CD14-positive monocyte (primary cell): ENCODE measurements at regions not wholly inside any gene's neighbourhood (a gene's known extent, or its start where the extent isn't known, plus 50 kb on each side); places are given as distances from the start of the nearest gene placed in this dataset.

Experiments used
- DNase-seq, 3 donors: peaks; one replicate each; pipeline ENCODE4 v3.0.0-alpha.2; 2011 to 2022
- H2AFZ ChIP-seq: 2 replicates; pipeline ENCODE4 v1.6.0; 2012; ENCODE audit warnings: mild to moderate bottlenecking, low read depth, low read length, inconsistent platforms; ENCODE audit not compliant: insufficient read depth, poor library complexity, severe bottlenecking
- H3K27ac ChIP-seq, 2 donors: 1 replicate in 1 of 2; 2 replicates in 1 of 2; pipeline ENCODE4 v1.5.1; 2012 to 2013; ENCODE audit warnings: low read length in 2 of 2, control low read depth in 1 of 2, inconsistent platforms in 1 of 2, low read depth in 1 of 2, mild to moderate bottlenecking in 1 of 2
- H3K27me3 ChIP-seq, 2 donors: one replicate each; pipeline versions ENCODE4 v1.6.0 to v1.6.1; 2011 to 2013; ENCODE audit warnings: low read length in 2 of 2; ENCODE audit not compliant: control insufficient read depth in 2 of 2, insufficient read depth in 2 of 2
- H3K36me3 ChIP-seq, 2 donors: replicated peaks in 1 of 2; 1 replicate in 1 of 2; 2 replicates in 1 of 2; pipeline versions ENCODE4 v1.5.1 to v1.6.1; 2012 to 2013; ENCODE audit warnings: low read length in 2 of 2, control low read depth in 1 of 2, inconsistent platforms in 1 of 2, mild to moderate bottlenecking in 1 of 2; ENCODE audit not compliant: insufficient read depth in 2 of 2, control insufficient read depth in 1 of 2
- H3K4me1 ChIP-seq, 2 donors: 1 replicate in 1 of 2; 2 replicates in 1 of 2; pipeline versions ENCODE4 v1.5.1 to v1.6.1; 2012 to 2013; ENCODE audit warnings: low read length in 2 of 2, control low read depth in 1 of 2, inconsistent platforms in 1 of 2, mild to moderate bottlenecking in 1 of 2, moderate library complexity in 1 of 2; ENCODE audit not compliant: insufficient read depth in 2 of 2, control insufficient read depth in 1 of 2
- H3K4me2 ChIP-seq: replicated peaks from 2 replicates; pipeline ENCODE3; 2012; ENCODE audit warnings: low read length, moderate library complexity, mild to moderate bottlenecking; ENCODE audit not compliant: poor library complexity, severe bottlenecking; ENCODE audit errors: extremely low read depth
- H3K4me3 ChIP-seq, 3 experiments: fragments of 200-600 bp in 1 of 3; sonication (generic) in 1 of 3; replicated peaks in 1 of 3; 1 replicate in 2 of 3; 2 replicates in 1 of 3; pipeline ENCODE4 v1.5.1; 2011 to 2013; ENCODE audit warnings: low read length in 3 of 3, mild to moderate bottlenecking in 3 of 3, control low read depth in 2 of 3, low read depth in 2 of 3, inconsistent platforms in 1 of 3, moderate library complexity in 1 of 3
- H3K79me2 ChIP-seq: 2 replicates; pipeline ENCODE4 v1.6.0; 2012; ENCODE audit warnings: mild to moderate bottlenecking, control low read depth, inconsistent platforms, low read length, moderate library complexity; ENCODE audit not compliant: insufficient read depth
- H3K9ac ChIP-seq: 2 replicates; pipeline ENCODE4 v1.6.0; 2017; ENCODE audit warnings: low read length, mild to moderate bottlenecking; ENCODE audit not compliant: insufficient read depth, poor library complexity, severe bottlenecking
- H3K9me3 ChIP-seq, 2 donors: replicated peaks in 1 of 2; 1 replicate in 1 of 2; 2 replicates in 1 of 2; pipeline versions ENCODE4 v1.5.1 to v1.6.1; 2012 to 2013; ENCODE audit warnings: low read length in 2 of 2, control low read depth in 1 of 2; ENCODE audit not compliant: control insufficient read depth in 1 of 2, insufficient read depth in 1 of 2
- H4K20me1 ChIP-seq: 2 replicates; pipeline ENCODE4 v1.6.0; 2012; ENCODE audit warnings: mild to moderate bottlenecking, low read length, control low read depth, moderate library complexity; ENCODE audit not compliant: insufficient read depth
- H3K27ac Mint-ChIP-seq, 7 donors: one replicate each; pipeline ENCODE4 v1.8.0; 2020; ENCODE audit warnings: mild to moderate bottlenecking in 7 of 7, mixed read lengths in 7 of 7, moderate library complexity in 6 of 7, inconsistent platforms in 2 of 7
- H3K27me3 Mint-ChIP-seq, 3 donors: one replicate each; pipeline ENCODE4 v1.8.0; 2021 to 2022; ENCODE audit warnings: low read depth in 3 of 3, mild to moderate bottlenecking in 3 of 3, mixed read lengths in 3 of 3, moderate library complexity in 3 of 3, inconsistent platforms in 1 of 3
- H3K36me3 Mint-ChIP-seq, 2 donors: one replicate each; pipeline ENCODE4 v1.8.0; 2020; ENCODE audit warnings: mixed read lengths in 2 of 2, inconsistent platforms in 1 of 2, mild to moderate bottlenecking in 1 of 2
- H3K4me1 Mint-ChIP-seq: one replicate; pipeline ENCODE4 v1.8.0; 2020; ENCODE audit warnings: mild to moderate bottlenecking, mixed read lengths
- H3K4me3 Mint-ChIP-seq, 2 donors: one replicate each; pipeline ENCODE4 v1.8.0; 2020; ENCODE audit warnings: mild to moderate bottlenecking in 2 of 2, mixed read lengths in 2 of 2, moderate library complexity in 1 of 2
- H3K9me3 Mint-ChIP-seq, 7 donors: one replicate each; pipeline ENCODE4 v1.8.0; 2020 to 2022; ENCODE audit warnings: mixed read lengths in 7 of 7, mild to moderate bottlenecking in 6 of 7, moderate library complexity in 6 of 7, inconsistent platforms in 2 of 7
- CTCF ChIP-seq: fragments of 200-600 bp; IDR thresholded peaks from one replicate; pipeline ENCODE4 v1.8.0; 2022; ENCODE audit warnings: antibody characterized with exemption, mild to moderate bottlenecking
- WGBS: methylation state at CpG from one replicate; pipeline ENCODE4 v1.1.5; 2013; ENCODE audit warnings: missing lambda C conversion rate; ENCODE audit not compliant: insufficient coverage; 5-methylcytosine and 5-hydroxymethylcytosine counted together
- intact Hi-C, 2 donors: fragments of 100-400 bp; cut with micrococcal nuclease; formaldehyde crosslinking; loops; one replicate each; pipeline versions ENCODE4 v1.15.0 to v1.15.1; 2023

GRCh38 chr5:71886406-71886805 is 167.3 kb downstream of the CARTPT start:
- WGBS = no CpG with 5 or more reads among the region's 2 CpGs
- H3K4me3 ChIP-seq = no peak overlapping the region
- H3K79me2 ChIP-seq = no peaks in the 10 kb centered on the region
- H3K27me3 ChIP-seq = no peaks in the 10 kb centered on the region
- H3K9me3 Mint-ChIP-seq = peaks cover 0 to 12% (median 8%) of the 10 kb centered on the region in 7 donors
- H3K36me3 ChIP-seq = no peaks in the 10 kb centered on the region
- no peak for TF ChIP-seq CTCF
- no peaks in the 10 kb centered on the region for H3K4me1 ChIP-seq
- no peak overlapping the region for H3K9ac ChIP-seq
- no peak overlapping the region for H3K27ac ChIP-seq
- no peaks in the 10 kb centered on the region for H3K4me1 Mint-ChIP-seq
- no peak overlapping the region for H3K27ac Mint-ChIP-seq
- no peak overlapping the region for H2AFZ ChIP-seq
- intact Hi-C loops = no loop called here
- no peak for DNase-seq
- peaks cover 4 to 5% (median 4%) of the 10 kb centered on the region in 3 donors for H3K27me3 Mint-ChIP-seq
- H3K4me3 Mint-ChIP-seq = no peak overlapping the region
- no peaks in the 10 kb centered on the region for H4K20me1 ChIP-seq
- no peaks in the 10 kb centered on the region for H3K36me3 Mint-ChIP-seq
- H3K4me2 ChIP-seq = no peak overlapping the region
- H3K9me3 ChIP-seq = peaks cover 0 to 3% of the 10 kb centered on the region in 2 donors

GRCh38 chr5:71887680-71888079 is 168.6 kb downstream of the CARTPT start:
- Mint-ChIP-seq H3K27me3 (peaks cover 3 to 5% (median 4%) of the 10 kb centered on the region in 3 donors), H3K4me1 (no peaks in the 10 kb centered on the region), H3K27ac (no peak overlapping the region), H3K4me3 (no peak overlapping the region), H3K9me3 (peaks cover 0 to 12% (median 8%) of the 10 kb centered on the region in 7 donors), H3K36me3 (no peaks in the 10 kb centered on the region)
- peak; percentile 6 to 34 (median 20) for DNase-seq
- no peak for TF ChIP-seq CTCF
- Histone ChIP-seq H3K9ac (no peak overlapping the region), H3K27ac (no peak overlapping the region), H3K36me3 (no peaks in the 10 kb centered on the region), H3K4me2 (no peak overlapping the region), H3K9me3 (peaks cover 0 to 3% of the 10 kb centered on the region in 2 donors), H3K4me1 (no peaks in the 10 kb centered on the region), H3K4me3 (no peak overlapping the region), H3K79me2 (no peaks in the 10 kb centered on the region), H4K20me1 (no peaks in the 10 kb centered on the region), H2AFZ (peak overlapping the region; percentile 25), H3K27me3 (no peaks in the 10 kb centered on the region)
- intact Hi-C loops = no loop called here
- WGBS = no CpG with 5 or more reads among the region's 2 CpGs
